ENCODE measurements at regions not wholly inside any gene's neighbourhood (a gene's known extent, or its start where the extent isn't known, plus 50 kb on each side); places are given as distances from the start of the nearest gene placed in this dataset.

- Histone ChIP-seq H3K36me3 (no peaks in the 10 kb centered on the region), H3K4me1 (no peaks in the 10 kb centered on the region), H3K27ac (no peak overlapping the region), H3K27me3 (no peaks in the 10 kb centered on the region), H3K9me3 (peaks cover 0 to 7% (median 0%) of the 10 kb centered on the region in 11 donors), H3K4me3 (no peak overlapping the region)
- 55 to 83% methylated on average over 2 of the region's 2 CpGs for WGBS, 2 donors
- intact Hi-C loops (cut with DNase I) = no loop called here
- TF ChIP-seq, protein P1, sequence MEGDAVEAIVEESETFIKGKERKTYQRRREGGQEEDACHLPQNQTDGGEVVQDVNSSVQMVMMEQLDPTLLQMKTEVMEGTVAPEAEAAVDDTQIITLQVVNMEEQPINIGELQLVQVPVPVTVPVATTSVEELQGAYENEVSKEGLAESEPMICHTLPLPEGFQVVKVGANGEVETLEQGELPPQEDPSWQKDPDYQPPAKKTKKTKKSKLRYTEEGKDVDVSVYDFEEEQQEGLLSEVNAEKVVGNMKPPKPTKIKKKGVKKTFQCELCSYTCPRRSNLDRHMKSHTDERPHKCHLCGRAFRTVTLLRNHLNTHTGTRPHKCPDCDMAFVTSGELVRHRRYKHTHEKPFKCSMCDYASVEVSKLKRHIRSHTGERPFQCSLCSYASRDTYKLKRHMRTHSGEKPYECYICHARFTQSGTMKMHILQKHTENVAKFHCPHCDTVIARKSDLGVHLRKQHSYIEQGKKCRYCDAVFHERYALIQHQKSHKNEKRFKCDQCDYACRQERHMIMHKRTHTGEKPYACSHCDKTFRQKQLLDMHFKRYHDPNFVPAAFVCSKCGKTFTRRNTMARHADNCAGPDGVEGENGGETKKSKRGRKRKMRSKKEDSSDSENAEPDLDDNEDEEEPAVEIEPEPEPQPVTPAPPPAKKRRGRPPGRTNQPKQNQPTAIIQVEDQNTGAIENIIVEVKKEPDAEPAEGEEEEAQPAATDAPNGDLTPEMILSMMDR (IDR thresholded peaks at IDR 0.05) = no peak
- DNase-seq = no peak
- no peak for ATAC-seq
These were observed 356.6 kb upstream of the GRM7 start for GRCh38 chr3:6504347-6504746.

DNA sequence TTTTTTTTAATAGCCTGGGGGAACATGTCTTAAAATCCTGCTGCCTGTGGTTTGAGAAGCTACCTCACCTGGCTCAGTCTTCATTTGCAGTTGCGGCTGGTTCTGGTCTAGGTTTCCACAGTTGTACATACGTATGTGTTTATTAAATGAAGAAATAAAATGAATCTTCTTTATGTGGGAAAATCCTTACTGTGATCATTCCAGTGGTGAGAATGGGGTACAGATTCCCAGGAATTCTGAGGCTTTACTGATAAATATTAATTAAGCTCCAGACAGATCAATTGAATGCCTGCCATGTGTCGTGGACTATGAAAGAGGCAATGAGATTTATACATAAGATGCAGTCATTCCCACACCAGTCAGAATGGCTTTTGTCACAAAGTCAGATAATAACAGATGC is 356.1 kb upstream of the GRM7 start:
- Histone ChIP-seq H3K27ac (no peak overlapping the region), H3K9me3 (peaks cover 0 to 2% (median 0%) of the 10 kb centered on the region in 11 donors), H3K4me1 (no peaks in the 10 kb centered on the region), H3K36me3 (no peaks in the 10 kb centered on the region), H3K27me3 (no peaks in the 10 kb centered on the region), H3K4me3 (no peak overlapping the region)
- WGBS, 2 donors = 87 to 90% methylated on average over 3 of the region's 3 CpGs
- intact Hi-C loops (cut with DNase I) = no loop called here
- ATAC-seq (no peak), DNase-seq (no peak)
- TF ChIP-seq, protein P1 (IDR thresholded peaks at IDR 0.05) = no peak

GRCh38 chr3:6508410-6508759 is 352.5 kb upstream of the GRM7 start:
- WGBS, 2 donors = 67 to 69% methylated on average over 2 of the region's 2 CpGs
- DNase-seq = no peak
- no peak for ATAC-seq
- Histone ChIP-seq H3K36me3 (no peaks in the 10 kb centered on the region), H3K4me1 (no peaks in the 10 kb centered on the region), H3K4me3 (no peak overlapping the region), H3K27me3 (no peaks in the 10 kb centered on the region), H3K9me3 (no peaks in the 10 kb centered on the region), H3K27ac (no peak overlapping the region)
- TF ChIP-seq, protein P1 (IDR thresholded peaks at IDR 0.05) = no peak
- intact Hi-C loops (cut with DNase I) = no loop called here

GRCh38 chr3:6509576-6509975 is 351.3 kb upstream of the GRM7 start:
- no peak for DNase-seq
- ATAC-seq = no peak
- H3K27ac ChIP-seq = no peak overlapping the region
- H3K27me3 ChIP-seq = no peaks in the 10 kb centered on the region
- H3K4me3 ChIP-seq = no peak overlapping the region
- no peaks in the 10 kb centered on the region for H3K36me3 ChIP-seq
- no peaks in the 10 kb centered on the region for H3K9me3 ChIP-seq
- intact Hi-C loops (cut with DNase I) = no loop called here
- WGBS, 2 donors = 67 to 80% methylated on average over 4 of the region's 4 CpGs
- no peaks in the 10 kb centered on the region for H3K4me1 ChIP-seq
- TF ChIP-seq, protein P1 (IDR thresholded peaks at IDR 0.05) = no peak

GRCh38 chr3:6510713-6511112 is 350.2 kb upstream of the GRM7 start:
- intact Hi-C loops (cut with DNase I) = no loop called here
- Histone ChIP-seq H3K27ac (no peak overlapping the region), H3K27me3 (no peaks in the 10 kb centered on the region), H3K9me3 (no peaks in the 10 kb centered on the region), H3K4me1 (no peaks in the 10 kb centered on the region), H3K36me3 (no peaks in the 10 kb centered on the region), H3K4me3 (no peak overlapping the region)
- ATAC-seq (no peak), DNase-seq (no peak)
- TF ChIP-seq, protein P1 (IDR thresholded peaks at IDR 0.05) = no peak
- 34 to 51% methylated on average over 1 of the region's 1 CpG for WGBS, 2 donors

Measured in heart right ventricle (tissue), 16 donors.